ENCODE measurements at regions not wholly inside any gene's neighbourhood (a gene's known extent, or its start where the extent isn't known, plus 50 kb on each side); places are given as distances from the start of the nearest gene placed in this dataset.

- no peaks in the 10 kb centered on the region for H3K27me3 ChIP-seq (ENCODE audit: control insufficient read depth, insufficient read depth, low read length)
- H3K79me2 ChIP-seq: no peaks in the 10 kb centered on the region
- TF ChIP-seq CTCF (IDR thresholded peaks at IDR 0.05): no peak
- no peak overlapping the region for H3K27ac ChIP-seq
- H3K4me2 ChIP-seq (ENCODE audit: low read length): no peak overlapping the region
- no peak overlapping the region for H3K9ac ChIP-seq
- H3K4me3 ChIP-seq (ENCODE audit: low read depth, low read length): no peak overlapping the region
- no peak overlapping the region for H2AFZ ChIP-seq
- H3K36me3 ChIP-seq (ENCODE audit: control insufficient read depth, insufficient read depth, low read length): no peaks in the 10 kb centered on the region
- no peaks in the 10 kb centered on the region for H3K9me3 ChIP-seq (ENCODE audit: control insufficient read depth, low read length)
- H3K4me1 ChIP-seq: no peaks in the 10 kb centered on the region
These were observed 158.5 kb upstream of the LMO4 start for GRCh38 chr1:87170157-87170556.

GRCh38 chr1:87170931-87171598 lies 157.6 kb upstream of the LMO4 start:
- H3K27me3 ChIP-seq (ENCODE audit: control insufficient read depth, insufficient read depth, low read length): no peaks in the 10 kb centered on the region
- no peak overlapping the region for H3K4me2 ChIP-seq (ENCODE audit: low read length)
- no peaks in the 10 kb centered on the region for H3K79me2 ChIP-seq
- no peak overlapping the region for H3K9ac ChIP-seq
- H3K4me3 ChIP-seq (ENCODE audit: low read depth, low read length): no peak overlapping the region
- no peak for TF ChIP-seq CTCF (IDR thresholded peaks at IDR 0.05)
- H3K4me1 ChIP-seq: no peaks in the 10 kb centered on the region
- no peaks in the 10 kb centered on the region for H3K9me3 ChIP-seq (ENCODE audit: control insufficient read depth, low read length)
- H3K27ac ChIP-seq: no peak overlapping the region
- H3K36me3 ChIP-seq (ENCODE audit: control insufficient read depth, insufficient read depth, low read length): no peaks in the 10 kb centered on the region
- H2AFZ ChIP-seq: no peak overlapping the region

GRCh38 chr1:87173231-87173630 lies 155.4 kb upstream of the LMO4 start:
- Histone ChIP-seq H3K9ac (no peak overlapping the region), H3K4me1 (no peaks in the 10 kb centered on the region), H3K27me3 (ENCODE audit: control insufficient read depth, insufficient read depth, low read length) (no peaks in the 10 kb centered on the region), H3K9me3 (ENCODE audit: control insufficient read depth, low read length) (no peaks in the 10 kb centered on the region), H3K4me2 (ENCODE audit: low read length) (no peak overlapping the region), H3K4me3 (ENCODE audit: low read depth, low read length) (no peak overlapping the region), H3K27ac (no peak overlapping the region), H2AFZ (no peak overlapping the region), H3K36me3 (ENCODE audit: control insufficient read depth, insufficient read depth, low read length) (no peaks in the 10 kb centered on the region), H3K79me2 (no peaks in the 10 kb centered on the region)
- no peak for TF ChIP-seq CTCF (IDR thresholded peaks at IDR 0.05)

- Histone ChIP-seq H3K4me2 (ENCODE audit: low read length) (no peak overlapping the region), H3K79me2 (no peaks in the 10 kb centered on the region), H3K4me3 (ENCODE audit: low read depth, low read length) (no peak overlapping the region), H3K27me3 (ENCODE audit: control insufficient read depth, insufficient read depth, low read length) (no peaks in the 10 kb centered on the region), H3K9ac (no peak overlapping the region), H2AFZ (no peak overlapping the region), H3K4me1 (no peaks in the 10 kb centered on the region), H3K36me3 (ENCODE audit: control insufficient read depth, insufficient read depth, low read length) (no peaks in the 10 kb centered on the region), H3K27ac (no peak overlapping the region), H3K9me3 (ENCODE audit: control insufficient read depth, low read length) (no peaks in the 10 kb centered on the region)
- no peak for TF ChIP-seq CTCF (IDR thresholded peaks at IDR 0.05)
These were observed 153.9 kb upstream of the LMO4 start for GRCh38 chr1:87174724-87175245.

- Histone ChIP-seq H3K36me3 (ENCODE audit: control insufficient read depth, insufficient read depth, low read length) (no peaks in the 10 kb centered on the region), H3K79me2 (no peaks in the 10 kb centered on the region), H3K27ac (no peak overlapping the region), H2AFZ (no peak overlapping the region), H3K27me3 (ENCODE audit: control insufficient read depth, insufficient read depth, low read length) (no peaks in the 10 kb centered on the region), H3K9ac (no peak overlapping the region), H3K4me1 (no peaks in the 10 kb centered on the region), H3K9me3 (ENCODE audit: control insufficient read depth, low read length) (no peaks in the 10 kb centered on the region), H3K4me3 (ENCODE audit: low read depth, low read length) (no peak overlapping the region), H3K4me2 (ENCODE audit: low read length) (no peak overlapping the region)
- no peak for TF ChIP-seq CTCF (IDR thresholded peaks at IDR 0.05)
These were observed 152.6 kb upstream of the LMO4 start for GRCh38 chr1:87176087-87176486.

Measured in parathyroid adenoma (tissue), 2 donors.